GM18519 (cell line): ENCODE measurements at regions not wholly inside any gene's neighbourhood (a gene's known extent, or its start where the extent isn't known, plus 50 kb on each side); places are given as distances from the start of the nearest gene placed in this dataset.
"Not testable (repeated sequence)": the region's sequence is repeated elsewhere in the genome, so short reads cannot be mapped to it uniquely, and the experiment has no call there.

ENCODE experiments used
- ATAC-seq: cut with Tn5 transposase; IDR thresholded peaks from one replicate; pipeline ENCODE4 v1.9.1; 2021; ENCODE audit warnings: mild to moderate bottlenecking, moderate library complexity; ENCODE audit not compliant: unreplicated experiment, low FRiP score

DNA sequence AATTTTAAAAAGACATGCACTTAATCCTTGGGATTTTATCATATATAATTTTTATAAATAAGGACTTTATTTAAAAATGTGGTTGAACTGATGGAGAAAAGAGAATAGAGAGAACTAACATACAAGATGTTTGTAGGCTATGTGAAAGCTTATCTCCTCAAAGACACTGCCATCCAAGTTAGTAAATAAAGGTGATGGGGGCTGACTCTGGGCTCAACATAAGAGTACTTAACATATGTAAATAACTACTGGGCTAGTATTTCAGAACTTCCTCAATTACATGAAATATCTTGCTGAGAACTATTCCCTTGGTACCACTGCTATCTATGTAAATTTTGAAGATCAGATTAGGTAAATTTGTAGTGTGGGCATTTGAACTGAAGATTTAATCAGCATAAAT lies 1017.3 kb upstream of the PCDH20 start:
- no peak for ATAC-seq

DNA sequence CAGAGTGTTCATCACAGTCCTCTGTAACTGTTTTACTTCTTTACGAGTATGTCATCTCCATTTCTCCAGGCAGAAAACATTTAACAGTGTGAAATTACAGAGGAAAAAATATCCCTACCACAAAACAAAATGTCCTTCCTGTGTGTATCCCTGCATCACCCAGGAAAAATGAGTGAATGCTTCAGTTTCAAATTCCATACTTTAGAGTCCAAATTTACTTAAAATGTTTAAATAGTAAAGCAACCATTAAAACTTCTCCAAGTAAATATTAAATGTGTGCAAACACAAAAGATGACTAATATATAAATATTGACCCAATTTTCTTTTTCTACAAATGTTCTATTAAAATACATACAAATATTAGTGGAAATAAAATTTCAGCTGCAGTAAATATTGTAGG lies 1016.6 kb upstream of the PCDH20 start:
- no peak for ATAC-seq

DNA sequence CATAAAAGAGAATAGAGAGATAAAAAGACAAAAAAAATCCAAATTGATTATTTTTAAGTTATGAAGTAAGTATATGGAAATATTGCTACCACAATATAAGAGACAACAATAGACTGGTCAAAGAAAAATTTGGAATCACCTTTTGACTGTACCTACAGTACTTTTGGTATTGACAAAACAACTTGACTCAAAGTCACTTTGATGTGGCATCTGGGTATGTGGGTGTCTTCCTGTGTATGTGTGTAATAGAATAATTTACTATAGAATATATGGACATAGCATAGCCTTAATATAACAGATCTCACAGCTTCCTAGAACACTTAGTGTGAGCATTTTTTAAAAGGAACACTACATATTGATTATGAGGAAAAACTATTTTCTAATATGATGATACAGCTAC lies 1016.2 kb upstream of the PCDH20 start:
- ATAC-seq: no peak

DNA sequence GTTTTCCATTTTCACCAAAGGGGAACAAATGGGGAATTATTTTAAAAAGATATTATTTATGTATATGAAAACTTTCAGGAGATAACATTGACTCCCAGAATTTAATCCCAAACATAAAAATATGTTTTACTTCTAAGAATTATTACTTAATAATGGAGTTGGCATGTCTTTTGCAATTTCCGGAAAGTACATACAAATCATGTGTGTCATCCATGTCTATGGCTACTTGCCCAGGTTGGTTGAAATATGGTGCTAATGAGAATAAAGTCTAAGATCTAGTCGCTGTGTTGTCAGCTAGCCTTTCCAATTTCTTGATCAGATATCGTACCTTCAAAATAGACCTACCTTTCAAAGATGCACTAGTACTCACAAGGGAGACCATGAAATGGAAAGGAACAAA lies 1003.2 kb upstream of the PCDH20 start:
- no peak for ATAC-seq

DNA sequence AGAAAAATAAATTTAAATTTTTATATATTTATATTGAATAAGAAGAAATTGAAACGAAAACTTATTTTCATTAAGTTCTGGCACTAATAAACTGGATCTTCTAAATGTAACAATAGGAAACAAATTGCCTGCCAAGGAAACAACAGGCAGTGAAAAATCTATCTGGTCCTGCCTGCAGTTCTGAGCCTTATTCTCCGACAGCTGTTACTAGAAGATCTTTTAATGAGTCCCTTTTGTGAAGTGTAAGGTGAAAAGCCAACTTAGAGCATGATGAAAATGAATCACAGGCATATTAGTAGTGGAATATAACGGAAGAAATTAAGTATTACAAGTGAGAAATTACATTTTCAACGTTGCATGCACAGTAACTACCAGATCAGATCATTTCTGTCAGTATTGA lies 1002.7 kb upstream of the PCDH20 start:
- no peak for ATAC-seq

DNA sequence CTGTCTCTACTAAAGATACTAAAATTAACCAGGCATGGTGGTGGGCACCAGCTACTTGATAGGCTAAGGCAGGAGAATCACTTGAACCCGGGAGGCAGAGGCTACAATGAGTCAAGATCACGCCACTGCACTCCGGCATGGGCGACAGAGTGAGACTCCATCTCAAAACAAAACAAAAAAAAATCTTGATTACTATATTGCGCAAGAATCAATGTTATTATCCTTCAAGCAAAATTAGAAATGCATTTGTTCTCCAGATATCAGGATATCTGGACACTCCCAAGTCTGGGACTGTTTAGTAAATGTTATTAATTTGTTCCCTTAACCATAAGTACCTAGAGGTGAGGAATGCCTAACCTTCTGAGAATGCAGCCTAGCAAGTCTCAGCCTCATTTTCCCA lies 992.2 kb upstream of the PCDH20 start:
- no peak for ATAC-seq

DNA sequence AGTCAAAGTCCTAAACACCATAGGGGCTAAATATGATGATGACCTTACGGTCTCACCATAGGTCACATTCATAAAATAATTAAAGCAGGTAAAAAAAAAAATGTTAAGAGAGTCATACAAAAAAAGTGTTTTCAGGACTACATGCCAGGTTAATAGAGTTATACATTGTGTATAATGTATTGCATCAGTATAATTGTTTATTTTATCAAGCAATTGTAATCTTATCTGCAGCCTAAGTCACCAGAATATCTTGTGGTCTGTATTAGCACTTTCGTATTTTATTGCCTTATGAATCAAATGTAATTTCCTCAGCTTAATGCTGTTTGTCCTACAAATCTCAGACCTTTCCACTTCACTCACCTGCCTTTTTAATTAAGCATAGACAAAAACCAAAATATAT lies 972.9 kb upstream of the PCDH20 start:
- ATAC-seq: no peak

DNA sequence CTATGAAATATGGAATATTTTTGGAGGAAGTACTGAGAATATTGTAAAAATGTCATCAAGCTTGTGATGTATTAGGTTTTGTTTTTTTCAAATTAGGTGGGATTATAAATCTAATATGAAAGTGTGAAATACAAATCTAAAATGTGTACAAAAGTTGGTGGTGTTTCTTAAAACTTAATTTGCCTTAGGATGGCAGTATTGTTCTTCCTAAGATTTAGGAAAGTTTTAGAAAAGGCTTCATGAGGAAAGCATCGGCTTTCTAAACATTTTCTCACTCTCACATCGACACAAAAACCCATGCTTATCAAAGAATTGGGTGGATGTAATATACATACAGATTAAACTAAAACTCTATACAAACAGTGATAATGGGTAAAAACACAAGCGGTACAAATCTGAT lies 972.0 kb upstream of the PCDH20 start:
- no peak for ATAC-seq

DNA sequence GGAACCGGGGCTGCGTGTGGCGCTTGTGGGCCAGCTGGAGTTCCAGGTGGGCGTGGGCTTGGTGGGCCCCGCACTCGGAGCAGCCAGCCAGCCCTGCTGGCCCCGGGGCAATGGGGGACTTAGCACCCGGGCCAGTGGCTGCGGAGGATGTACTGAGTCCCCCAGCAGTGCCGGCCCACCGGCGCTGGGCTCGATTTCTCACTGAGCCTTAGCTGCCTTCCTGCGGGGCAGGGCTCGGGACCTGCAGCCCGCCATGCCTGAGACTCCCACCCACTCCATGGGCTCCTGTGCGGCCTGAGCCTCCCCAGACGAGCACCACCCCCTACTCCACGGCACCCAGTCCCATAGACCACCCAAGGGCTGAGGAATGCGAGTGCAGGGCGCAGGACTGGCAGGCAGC lies 963.6 kb upstream of the PCDH20 start:
- ATAC-seq: not testable (repeated sequence)

DNA sequence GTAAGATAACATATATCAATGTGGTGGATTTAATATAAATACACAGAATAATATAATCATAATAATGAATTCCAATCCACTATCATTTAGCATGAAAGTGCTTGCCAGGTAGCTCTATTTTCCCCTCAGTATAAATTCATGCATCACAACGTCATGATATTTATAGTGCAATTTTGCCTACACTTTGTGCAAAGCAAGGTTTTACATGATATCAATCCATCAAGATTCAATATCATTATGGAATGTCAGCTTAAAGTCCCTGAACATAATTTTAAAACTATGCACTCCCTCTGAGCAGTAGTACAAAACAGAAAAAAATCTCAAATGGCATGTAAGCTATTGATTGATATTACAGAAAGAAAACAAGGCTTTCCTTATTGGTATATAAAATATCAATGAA lies 962.2 kb upstream of the PCDH20 start:
- ATAC-seq: no peak

DNA sequence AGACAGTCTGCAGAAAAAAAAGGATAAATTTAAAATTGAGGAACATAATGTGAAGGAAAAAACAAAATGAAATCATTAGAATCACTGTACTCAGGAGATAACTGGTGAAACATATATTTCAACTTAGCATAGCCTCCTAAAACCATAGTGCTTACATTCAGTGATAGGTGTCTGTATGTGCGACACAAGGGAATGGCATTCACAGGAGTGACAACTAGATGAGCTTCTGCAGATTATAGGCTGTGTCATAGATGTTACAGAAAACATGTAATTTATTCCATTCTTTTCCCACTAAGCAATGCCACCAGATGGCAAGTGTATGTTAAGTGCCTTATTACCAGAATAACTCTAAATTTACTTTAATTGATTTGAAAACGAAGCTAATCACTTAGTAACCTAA lies 960.0 kb upstream of the PCDH20 start:
- no peak for ATAC-seq

DNA sequence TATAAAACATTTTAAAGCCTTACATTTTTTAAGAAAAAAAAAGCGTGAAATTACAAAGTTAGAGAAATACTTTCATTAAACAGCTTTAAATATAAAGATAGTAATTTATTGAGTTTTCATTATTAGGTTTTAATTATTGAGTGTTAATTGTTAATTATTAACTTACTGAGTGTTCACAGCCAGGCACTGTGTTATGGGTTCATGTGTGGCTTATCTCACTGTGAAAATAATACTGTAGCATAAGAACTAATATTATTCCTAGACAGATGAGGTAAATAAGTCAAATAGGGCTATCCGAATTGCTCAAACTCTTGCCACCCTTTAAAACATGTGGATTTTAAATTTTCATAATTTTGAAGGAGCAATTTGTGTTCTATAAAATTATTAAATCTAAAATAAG lies 956.1 kb upstream of the PCDH20 start:
- no peak for ATAC-seq

DNA sequence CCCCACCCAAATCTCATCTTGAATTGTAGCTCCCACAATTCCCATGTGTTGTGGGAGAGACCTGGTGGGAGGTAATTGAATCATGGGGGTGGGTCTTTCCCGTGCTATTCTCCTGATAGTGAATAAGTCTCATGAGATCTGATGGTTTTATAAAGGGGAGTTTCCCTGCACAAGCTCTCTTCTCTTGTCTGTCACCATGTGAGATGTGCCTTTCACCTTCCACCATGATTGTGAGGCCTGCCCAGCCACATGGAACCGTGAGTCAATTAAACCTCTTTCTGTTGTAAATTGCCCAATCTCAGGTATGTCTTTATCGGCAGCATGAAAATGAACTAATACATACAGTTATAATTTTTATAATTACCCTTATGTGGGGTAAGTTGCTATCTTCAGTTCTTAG lies 952.3 kb upstream of the PCDH20 start:
- ATAC-seq: not testable (repeated sequence)

DNA sequence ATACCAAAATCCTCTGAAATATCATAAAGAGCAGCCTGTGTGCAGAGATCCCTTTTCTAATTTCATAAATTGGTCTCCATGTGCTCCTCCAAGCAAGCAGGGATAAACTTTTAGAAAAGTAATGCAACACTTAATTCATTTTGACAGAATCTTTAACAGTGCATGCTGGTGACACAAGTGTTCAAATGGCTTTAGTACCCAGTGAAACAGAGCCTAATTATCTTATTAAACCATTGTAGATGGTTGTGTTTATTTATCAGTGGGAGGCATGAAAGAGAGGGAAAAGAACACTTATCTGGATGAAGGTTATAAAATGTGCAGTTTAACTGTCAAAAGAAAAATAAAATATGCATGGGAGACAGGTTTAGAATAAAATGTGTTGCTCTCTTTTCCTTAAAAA lies 945.0 kb upstream of the PCDH20 start:
- no peak for ATAC-seq

DNA sequence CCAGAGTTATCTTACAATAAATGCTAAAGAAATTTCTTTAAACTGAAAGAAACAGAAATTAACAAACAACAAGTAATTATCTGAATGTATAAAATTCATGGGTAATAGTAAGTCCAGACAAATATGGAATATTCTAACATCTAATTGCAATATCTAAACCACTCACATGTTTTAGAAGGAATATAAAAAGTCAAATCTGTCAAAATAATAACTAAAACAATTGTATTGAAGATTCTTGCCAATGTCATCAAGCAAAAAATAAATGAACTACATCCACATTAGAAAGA lies 942.9 kb upstream of the PCDH20 start:
- no peak for ATAC-seq

DNA sequence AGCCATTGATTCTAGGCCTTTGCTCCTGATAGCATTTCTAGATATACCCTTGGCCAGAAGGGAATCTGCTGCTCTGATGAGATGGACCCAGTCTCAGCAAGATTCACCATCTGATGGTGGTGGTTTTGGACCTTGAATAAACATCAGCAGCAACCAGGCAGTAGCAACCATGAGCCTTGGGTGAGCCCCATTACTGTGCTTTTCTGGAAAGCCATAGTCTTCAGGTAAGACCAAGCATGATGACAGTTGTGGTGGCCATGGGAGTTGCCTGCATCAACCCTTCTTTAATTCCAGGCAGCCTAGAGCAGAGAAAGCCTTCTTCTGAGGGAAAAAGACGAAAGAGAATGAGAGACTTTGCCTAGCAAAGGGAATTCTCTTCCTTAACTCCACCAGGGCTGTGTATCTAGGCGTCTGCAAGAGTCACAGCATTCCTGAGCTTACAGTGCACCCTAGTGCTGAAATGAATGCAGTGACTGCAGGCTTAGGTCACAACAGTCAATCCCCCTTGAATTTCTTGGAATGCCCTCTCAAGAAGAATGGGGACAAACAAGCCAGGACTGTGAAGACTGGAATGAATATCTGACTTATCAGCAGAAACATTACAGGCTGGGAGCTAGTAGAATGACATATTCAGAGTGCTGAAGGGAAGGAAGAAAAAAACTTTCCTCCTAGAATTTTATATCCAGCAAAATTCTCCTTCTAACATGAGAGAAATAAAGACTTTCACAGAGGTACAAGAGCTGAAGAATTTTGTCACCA lies 942.4 kb upstream of the PCDH20 start:
- ATAC-seq: peak; percentile 80

DNA sequence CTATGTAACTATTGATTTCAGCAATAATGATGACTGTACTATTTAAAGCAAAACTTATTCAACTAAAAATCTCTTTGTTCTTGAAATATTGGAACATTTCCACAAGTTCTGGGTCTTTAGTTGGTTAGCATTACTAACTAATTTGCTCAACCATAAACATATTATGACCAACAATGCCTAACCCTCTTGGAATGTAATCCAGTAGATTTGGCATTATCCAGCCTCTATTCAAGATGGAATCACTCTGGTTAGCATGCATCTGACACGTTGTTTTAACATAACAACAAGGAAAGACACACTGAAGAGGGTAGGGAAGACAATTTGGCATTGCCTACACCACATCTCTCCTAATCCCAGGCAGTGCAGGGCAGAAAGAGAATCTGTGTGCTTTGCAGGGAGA lies 941.3 kb upstream of the PCDH20 start:
- ATAC-seq: no peak

DNA sequence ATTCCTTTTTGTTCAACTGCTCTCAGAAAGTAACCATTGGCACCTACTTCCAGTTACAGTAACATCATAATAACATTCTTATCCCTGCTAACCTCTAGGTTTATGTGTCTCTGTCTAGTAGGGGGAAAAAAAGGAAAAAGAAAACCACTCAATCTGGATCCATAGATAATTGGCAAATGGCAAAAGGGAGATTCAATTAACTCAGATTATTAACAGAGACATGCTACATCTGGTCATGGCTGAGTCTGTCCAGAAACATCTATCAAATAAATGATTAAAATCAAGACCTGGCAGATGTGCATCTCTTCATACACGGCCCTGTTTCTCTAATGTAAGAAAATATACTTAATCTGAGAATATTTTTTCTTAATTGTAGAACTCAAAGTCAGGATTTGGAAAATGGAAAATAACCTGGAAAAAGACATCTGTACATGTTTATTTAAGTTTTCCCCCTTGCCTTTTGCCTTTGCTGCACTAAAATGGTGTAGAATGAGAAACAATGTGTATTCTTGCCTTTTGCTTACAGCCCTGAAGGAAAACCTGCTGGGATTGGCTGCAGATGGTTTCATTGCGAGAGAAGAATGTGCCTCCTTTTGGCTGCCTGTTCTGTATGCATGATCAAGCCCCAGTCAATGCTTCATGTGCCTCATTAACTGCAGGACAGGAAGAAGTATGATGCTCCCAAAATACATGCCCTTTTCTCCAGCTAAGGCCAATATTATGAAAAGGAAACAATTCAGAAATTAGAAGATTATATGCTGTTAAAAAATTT lies 921.6 kb upstream of the PCDH20 start:
- no peak for ATAC-seq

DNA sequence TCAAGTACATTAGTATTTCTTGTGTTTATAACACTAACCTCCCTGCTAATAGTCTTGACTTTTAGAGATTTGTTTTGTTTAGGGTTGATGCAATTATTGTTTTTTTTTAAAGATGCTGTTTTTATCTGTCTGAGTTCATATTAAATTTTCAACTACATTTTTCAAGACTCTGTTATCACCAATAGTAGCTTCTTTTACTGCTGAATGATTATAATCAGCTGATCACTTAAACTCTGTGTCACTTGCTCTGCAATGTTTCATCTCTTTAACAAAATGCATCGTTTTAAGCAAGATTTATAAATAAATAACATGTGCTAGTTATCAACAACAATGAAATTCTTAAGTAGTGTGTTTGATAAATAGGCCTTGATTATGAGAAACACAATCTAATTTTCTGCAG lies 920.9 kb upstream of the PCDH20 start:
- no peak for ATAC-seq

DNA sequence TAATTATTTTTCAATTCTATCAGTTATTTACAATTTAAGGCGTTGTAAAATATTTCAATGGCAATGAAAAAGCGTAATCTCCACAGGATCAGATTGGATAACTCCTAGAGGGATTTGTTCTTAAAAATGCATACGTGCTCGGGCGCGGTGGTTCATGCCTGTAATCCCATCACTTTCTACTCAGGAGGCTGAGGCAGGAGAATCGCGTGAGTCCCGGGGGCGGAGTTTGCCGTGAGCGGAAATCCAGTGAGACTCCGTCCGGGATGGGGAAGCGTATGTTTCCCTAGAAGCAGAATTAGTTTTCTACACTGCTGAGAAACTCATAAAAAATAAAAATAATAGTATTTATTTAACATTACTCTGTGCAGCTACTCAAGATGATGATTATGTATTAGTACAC lies 917.8 kb upstream of the PCDH20 start:
- no peak for ATAC-seq

DNA sequence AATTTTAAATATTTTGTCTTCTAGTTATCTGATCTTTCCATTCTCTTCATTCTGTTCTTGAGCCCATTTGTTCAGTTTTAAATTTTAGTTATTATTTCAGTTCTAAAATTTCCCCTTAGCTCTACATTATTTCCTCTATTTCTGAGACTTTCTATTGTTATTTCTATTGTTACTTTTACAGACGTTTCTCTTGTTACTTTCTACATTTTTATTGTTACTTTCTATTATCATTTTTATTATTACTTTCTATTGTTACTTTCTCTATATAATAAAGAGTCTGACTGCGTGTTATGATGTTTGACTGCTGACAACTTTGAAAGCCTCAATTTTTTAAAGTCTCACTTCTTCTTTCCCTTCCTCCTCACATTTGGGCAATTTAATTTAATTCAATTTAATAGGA lies 915.7 kb upstream of the PCDH20 start:
- ATAC-seq: no peak

DNA sequence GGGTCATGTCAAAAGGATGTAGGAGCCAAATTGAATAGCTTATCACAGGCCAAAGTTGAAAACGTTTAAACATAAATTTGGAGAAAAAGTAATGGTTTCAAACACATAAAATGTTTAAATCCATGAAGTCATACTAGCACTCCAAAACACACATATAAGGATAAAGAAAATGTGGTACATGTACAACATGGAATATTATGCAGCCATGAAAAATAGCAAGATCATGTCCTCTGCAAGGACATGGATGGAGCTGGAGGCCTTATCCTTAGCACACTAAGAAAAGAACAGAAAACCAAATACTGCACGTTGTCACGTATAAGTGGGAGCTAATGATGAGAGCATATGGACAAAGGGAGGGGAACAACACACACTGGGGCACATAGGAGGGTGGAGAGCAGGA lies 911.7 kb upstream of the PCDH20 start:
- no peak for ATAC-seq
